ENCODE measurements at regions not wholly inside any gene's neighbourhood (a gene's known extent, or its start where the extent isn't known, plus 50 kb on each side); places are given as distances from the start of the nearest gene placed in this dataset.

- no peak for DNase-seq (ENCODE audit: low spot score)
- in situ Hi-C loops (cut with HindIII; ENCODE audit: low sequenced_read_pairs): no loop called here
Observed at GRCh38 chr3:5302661-5303060, 115.2 kb downstream of the EDEM1 start.

GRCh38 chr3:5304188-5304587 is 116.7 kb downstream of the EDEM1 start:
- DNase-seq (ENCODE audit: low spot score): no peak
- in situ Hi-C loops (cut with HindIII; ENCODE audit: low sequenced_read_pairs): no loop called here

GRCh38 chr3:5304789-5305683 is 117.5 kb downstream of the EDEM1 start:
- in situ Hi-C loops (cut with HindIII; ENCODE audit: low sequenced_read_pairs): no loop called here
- DNase-seq (ENCODE audit: low spot score): peak; percentile 25

GRCh38 chr3:5305684-5305989 is 118.1 kb downstream of the EDEM1 start:
- in situ Hi-C loops (cut with HindIII; ENCODE audit: low sequenced_read_pairs): no loop called here
- DNase-seq (ENCODE audit: low spot score): no peak

- in situ Hi-C loops (cut with HindIII; ENCODE audit: low sequenced_read_pairs): no loop called here
- DNase-seq (ENCODE audit: low spot score): no peak
Observed at GRCh38 chr3:5309171-5309570, 121.7 kb downstream of the EDEM1 start.

- in situ Hi-C loops (cut with HindIII; ENCODE audit: low sequenced_read_pairs): no loop called here
Observed at GRCh38 chr3:5309602-5310001, 122.1 kb downstream of the EDEM1 start.

GRCh38 chr3:5310509-5310908 is 123.0 kb downstream of the EDEM1 start:
- in situ Hi-C loops (cut with HindIII; ENCODE audit: low sequenced_read_pairs): no loop called here
- no peak for DNase-seq (ENCODE audit: low spot score)

More at GRCh38 chr3:5309602-5310001, 122.1 kb downstream of the EDEM1 start:
- DNase-seq (ENCODE audit: low spot score): no peak

- in situ Hi-C loops (cut with HindIII; ENCODE audit: low sequenced_read_pairs): no loop called here
- DNase-seq (ENCODE audit: low spot score): no peak
Observed at GRCh38 chr3:5312290-5312689, 124.8 kb downstream of the EDEM1 start.

- in situ Hi-C loops (cut with HindIII; ENCODE audit: low sequenced_read_pairs): no loop called here
- no peak for DNase-seq (ENCODE audit: low spot score)
Observed at GRCh38 chr3:5314897-5315296, 127.4 kb downstream of the EDEM1 start.

- in situ Hi-C loops (cut with HindIII; ENCODE audit: low sequenced_read_pairs): no loop called here
Observed at GRCh38 chr3:5317557-5317956, 130.1 kb downstream of the EDEM1 start.

GRCh38 chr3:5319454-5319853 is 131.9 kb downstream of the EDEM1 start:
- in situ Hi-C loops (cut with HindIII; ENCODE audit: low sequenced_read_pairs): no loop called here
- DNase-seq (ENCODE audit: low spot score): no peak

More at GRCh38 chr3:5317557-5317956, 130.1 kb downstream of the EDEM1 start:
- no peak for DNase-seq (ENCODE audit: low spot score)

- no peak for DNase-seq (ENCODE audit: low spot score)
- in situ Hi-C loops (cut with HindIII; ENCODE audit: low sequenced_read_pairs): no loop called here
Observed at GRCh38 chr3:5321666-5322340, 134.3 kb downstream of the EDEM1 start.

GRCh38 chr3:5324780-5325179 is 137.3 kb downstream of the EDEM1 start:
- DNase-seq (ENCODE audit: low spot score): no peak
- in situ Hi-C loops (cut with HindIII; ENCODE audit: low sequenced_read_pairs): no loop called here

- in situ Hi-C loops (cut with HindIII; ENCODE audit: low sequenced_read_pairs): no loop called here
- DNase-seq (ENCODE audit: low spot score): no peak
Observed at GRCh38 chr3:5330152-5330810, 142.8 kb downstream of the EDEM1 start.

GRCh38 chr3:5331567-5332269 is 144.2 kb downstream of the EDEM1 start:
- in situ Hi-C loops (cut with HindIII; ENCODE audit: low sequenced_read_pairs): no loop called here
- no peak for DNase-seq (ENCODE audit: low spot score)

- in situ Hi-C loops (cut with HindIII; ENCODE audit: low sequenced_read_pairs): no loop called here
Observed at GRCh38 chr3:5332270-5332956, 144.9 kb downstream of the EDEM1 start.

GRCh38 chr3:5339967-5340535 is 152.5 kb downstream of the EDEM1 start:
- no peak for DNase-seq (ENCODE audit: low spot score)
- in situ Hi-C loops (cut with HindIII; ENCODE audit: low sequenced_read_pairs): no loop called here

More at GRCh38 chr3:5332270-5332956, 144.9 kb downstream of the EDEM1 start:
- DNase-seq (ENCODE audit: low spot score): no peak

- in situ Hi-C loops (cut with HindIII; ENCODE audit: low sequenced_read_pairs): no loop called here
- no peak for DNase-seq (ENCODE audit: low spot score)
Observed at GRCh38 chr3:5341610-5342009, 154.1 kb downstream of the EDEM1 start.

GRCh38 chr3:5343459-5343858 is 156.0 kb downstream of the EDEM1 start:
- in situ Hi-C loops (cut with HindIII; ENCODE audit: low sequenced_read_pairs): no loop called here
- DNase-seq (ENCODE audit: low spot score): no peak

All from G401 (cell line).